ENCODE measurements at regions not wholly inside any gene's neighbourhood (a gene's known extent, or its start where the extent isn't known, plus 50 kb on each side); places are given as distances from the start of the nearest gene placed in this dataset.
A peak's percentile ranks its signal among the peaks of the same experiment; 100 is the strongest.

GRCh38 chr5:61802456-61802855, 470.4 kb downstream of the ZSWIM6 start:
- intact Hi-C loops (cut with DNase I, micrococcal nuclease) = no loop called here
- no peak for DNase-seq
- peak; percentile 43 for ATAC-seq

GRCh38 chr5:61805101-61805500, 473.0 kb downstream of the ZSWIM6 start:
- intact Hi-C loops (cut with DNase I, micrococcal nuclease) = no loop called here
- DNase-seq (no peak), ATAC-seq (no peak)

GRCh38 chr5:61806491-61807020, 474.5 kb downstream of the ZSWIM6 start:
- no peak for ATAC-seq
- DNase-seq = no peak
- intact Hi-C loops (cut with DNase I, micrococcal nuclease) = no loop called here

GRCh38 chr5:61808091-61808490, 476.0 kb downstream of the ZSWIM6 start:
- intact Hi-C loops (cut with DNase I, micrococcal nuclease) = no loop called here
- no peak for ATAC-seq
- DNase-seq = no peak

GRCh38 chr5:61808909-61809308, 476.9 kb downstream of the ZSWIM6 start:
- intact Hi-C loops (cut with DNase I, micrococcal nuclease) = no loop called here
- DNase-seq (no peak), ATAC-seq (no peak)

GRCh38 chr5:61809651-61810050, 477.6 kb downstream of the ZSWIM6 start:
- DNase-seq (peak in 1 of 2 donors; percentile 11), ATAC-seq (no peak)
- intact Hi-C loops (cut with DNase I, micrococcal nuclease) = no loop called here

GRCh38 chr5:61811052-61811451, 479.0 kb downstream of the ZSWIM6 start:
- intact Hi-C loops (cut with DNase I, micrococcal nuclease) = no loop called here

GRCh38 chr5:61813361-61813760, 481.3 kb downstream of the ZSWIM6 start:
- no peak for ATAC-seq
- intact Hi-C loops (cut with DNase I, micrococcal nuclease) = no loop called here
- no peak for DNase-seq

More at GRCh38 chr5:61811052-61811451, 479.0 kb downstream of the ZSWIM6 start:
- no peak for DNase-seq
- ATAC-seq = no peak

GRCh38 chr5:61815339-61815738, 483.3 kb downstream of the ZSWIM6 start:
- intact Hi-C loops (cut with DNase I, micrococcal nuclease) = no loop called here
- DNase-seq = no peak
- no peak for ATAC-seq

- ATAC-seq (no peak), DNase-seq (no peak)
- intact Hi-C loops (cut with DNase I, micrococcal nuclease) = no loop called here
Measured at GRCh38 chr5:61816146-61816545, 484.1 kb downstream of the ZSWIM6 start.

GRCh38 chr5:61816585-61817450, 484.8 kb downstream of the ZSWIM6 start:
- ATAC-seq = no peak
- intact Hi-C loops (cut with DNase I, micrococcal nuclease) = no loop called here
- no peak for DNase-seq

- peak in 1 of 2 donors; percentile 41 for DNase-seq
- peak; percentile 84 for ATAC-seq
- intact Hi-C loops (cut with DNase I, micrococcal nuclease) = no loop called here
Measured at GRCh38 chr5:61817472-61818326, 485.6 kb downstream of the ZSWIM6 start.

- DNase-seq = no peak
- no peak for ATAC-seq
- intact Hi-C loops (cut with DNase I, micrococcal nuclease) = no loop called here
Measured at GRCh38 chr5:61820836-61821235, 485.2 kb upstream of the KIF2A start.

GRCh38 chr5:61821561-61821960, 484.4 kb upstream of the KIF2A start:
- intact Hi-C loops (cut with DNase I, micrococcal nuclease) = no loop called here
- DNase-seq (no peak), ATAC-seq (no peak)

- ATAC-seq (no peak), DNase-seq (no peak)
- intact Hi-C loops (cut with DNase I, micrococcal nuclease) = no loop called here
Measured at GRCh38 chr5:61822584-61822983, 483.4 kb upstream of the KIF2A start.

GRCh38 chr5:61823065-61823464, 482.9 kb upstream of the KIF2A start:
- ATAC-seq = no peak
- DNase-seq = no peak
- intact Hi-C loops (cut with DNase I, micrococcal nuclease) = no loop called here

GRCh38 chr5:61823781-61824180, 482.2 kb upstream of the KIF2A start:
- ATAC-seq = no peak

GRCh38 chr5:61824396-61824795, 481.6 kb upstream of the KIF2A start:
- ATAC-seq = no peak
- intact Hi-C loops (cut with DNase I, micrococcal nuclease) = no loop called here
- DNase-seq = no peak

More at GRCh38 chr5:61823781-61824180, 482.2 kb upstream of the KIF2A start:
- intact Hi-C loops (cut with DNase I, micrococcal nuclease) = no loop called here
- DNase-seq = no peak

- ATAC-seq (no peak), DNase-seq (no peak)
- intact Hi-C loops (cut with DNase I, micrococcal nuclease) = no loop called here
Measured at GRCh38 chr5:61827445-61827975, 478.5 kb upstream of the KIF2A start.
